HG03457 (cell line): ENCODE measurements at regions not wholly inside any gene's neighbourhood (a gene's known extent, or its start where the extent isn't known, plus 50 kb on each side); places are given as distances from the start of the nearest gene placed in this dataset.
"Not testable (repeated sequence)": the region's sequence is repeated elsewhere in the genome, so short reads cannot be mapped to it uniquely, and the experiment has no call there.

Experiments
- ATAC-seq: cut with Tn5 transposase; IDR thresholded peaks from one replicate; pipeline ENCODE4 v1.9.1; 2021; ENCODE audit warnings: moderate number of reproducible peaks; ENCODE audit not compliant: unreplicated experiment

DNA sequence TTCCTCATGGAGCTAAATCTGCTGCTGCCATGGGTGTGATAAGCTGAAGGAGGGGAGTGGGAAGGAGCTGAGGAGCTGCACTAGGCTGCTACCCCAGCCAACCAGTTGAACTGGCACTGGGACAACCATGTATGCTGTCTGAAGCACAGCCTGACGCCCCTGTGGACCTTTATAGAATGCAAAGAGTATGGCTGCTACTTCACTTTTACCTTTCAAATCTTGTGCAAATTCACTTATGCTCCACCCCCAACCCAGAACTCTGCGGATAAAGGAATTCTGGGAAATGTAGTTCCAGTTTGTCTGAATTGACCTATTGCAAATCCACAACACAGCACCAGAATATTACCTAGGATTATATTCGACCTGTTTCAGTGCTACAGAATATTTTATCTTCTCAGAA, 217.4 kb upstream of the SLC35B3 start:
- no peak for ATAC-seq

DNA sequence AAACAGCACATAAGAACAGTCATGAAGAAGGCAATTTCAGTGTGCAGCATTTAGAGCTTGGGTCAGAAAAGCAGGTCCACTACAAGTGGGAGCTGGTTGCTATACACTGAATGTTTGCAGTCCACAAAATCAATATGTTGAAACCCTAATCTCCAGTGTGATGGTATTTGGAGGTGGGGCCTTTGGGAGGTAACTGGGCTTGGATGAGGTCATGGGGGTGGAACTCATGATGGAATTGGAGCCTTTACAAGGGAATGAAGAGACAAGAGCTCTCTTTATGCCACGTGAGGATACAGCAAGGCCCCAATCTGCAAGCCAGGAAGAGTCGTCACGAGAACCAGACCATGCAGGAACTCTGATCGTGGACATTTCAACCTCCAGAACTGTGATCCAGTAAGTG, 216.7 kb upstream of the SLC35B3 start:
- ATAC-seq, result no peak

GRCh38 chr6:8645212-8645611, 209.9 kb upstream of the SLC35B3 start:
- ATAC-seq, result no peak

- no peak for ATAC-seq
These were observed 209.0 kb upstream of the SLC35B3 start for GRCh38 chr6:8644306-8644705.

DNA sequence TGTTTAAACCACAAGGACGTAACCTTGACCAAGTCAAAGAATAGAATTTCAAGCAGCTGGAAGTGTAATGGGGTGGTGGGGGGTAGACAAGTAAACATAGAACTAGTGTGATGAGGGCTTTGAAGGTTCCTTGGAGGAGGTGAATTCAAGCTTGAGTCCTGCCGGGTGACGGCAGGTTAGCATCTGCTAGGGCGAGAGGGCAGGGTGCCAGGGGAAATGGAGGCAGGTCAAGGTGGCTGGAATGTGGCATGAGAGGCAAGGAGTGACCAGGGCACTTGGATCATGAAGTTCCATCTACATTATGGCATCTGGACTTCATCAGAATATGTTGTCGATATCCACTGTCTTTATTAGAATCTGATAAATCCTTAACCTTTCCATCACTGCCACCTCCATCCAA, 207.5 kb upstream of the SLC35B3 start:
- no peak for ATAC-seq

- ATAC-seq, result no peak
These were observed 206.8 kb upstream of the SLC35B3 start for GRCh38 chr6:8642131-8642530.

GRCh38 chr6:8639928-8640649, 204.7 kb upstream of the SLC35B3 start:
- no peak for ATAC-seq

DNA sequence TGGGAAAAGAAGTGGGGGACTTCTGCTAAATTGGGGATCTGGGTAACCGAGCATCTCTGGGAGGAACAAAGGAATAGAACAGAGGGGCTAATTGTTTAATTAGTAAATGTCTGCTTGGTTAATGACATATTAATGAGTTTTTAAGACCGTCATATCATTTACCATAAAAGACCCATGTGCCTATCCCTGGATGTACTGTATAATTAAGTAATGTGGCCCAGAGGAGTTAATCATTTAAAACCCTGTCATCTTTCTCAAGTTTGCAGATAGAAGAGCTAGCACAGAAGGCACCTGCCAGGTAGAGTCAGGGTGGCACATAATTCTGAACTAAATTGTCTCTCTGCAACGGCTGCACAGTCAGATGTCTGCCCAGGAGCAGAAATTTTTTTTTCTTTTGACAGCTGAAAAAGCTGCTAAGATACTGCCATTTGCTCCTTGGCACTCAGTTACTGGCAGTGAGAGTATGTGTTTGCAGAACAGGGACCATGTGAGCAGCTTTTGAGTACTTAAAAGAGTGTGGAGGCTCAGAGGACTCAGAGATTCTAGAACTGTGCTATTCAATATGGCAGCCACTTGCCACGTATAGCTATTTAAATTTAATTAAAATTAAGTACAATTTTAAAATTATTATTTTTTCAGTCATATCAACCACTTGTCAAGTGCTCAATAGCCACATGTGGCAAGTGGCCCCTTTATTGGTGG, 202.7 kb upstream of the SLC35B3 start:
- no peak for ATAC-seq

DNA sequence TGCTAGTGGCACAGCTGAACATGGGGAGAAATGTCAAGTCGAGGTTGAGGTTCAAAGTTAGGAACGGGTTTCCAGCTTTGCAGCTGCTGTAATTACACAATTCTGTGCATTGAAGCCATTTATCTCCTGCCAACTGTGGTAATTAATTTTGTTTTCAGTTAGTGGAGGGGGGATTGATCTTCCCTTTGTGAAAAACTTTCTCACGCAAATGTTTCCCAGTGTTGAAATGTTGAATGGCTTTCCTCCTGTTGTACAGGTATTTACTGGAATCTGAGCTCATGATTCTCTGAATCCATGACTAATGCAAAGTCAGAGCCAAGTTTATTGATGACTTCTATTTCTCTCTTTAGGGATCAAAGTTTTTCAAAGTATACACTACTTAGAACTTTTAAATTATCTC, 198.4 kb upstream of the SLC35B3 start:
- no peak for ATAC-seq

GRCh38 chr6:8628736-8629135, 193.4 kb upstream of the SLC35B3 start:
- no peak for ATAC-seq

DNA sequence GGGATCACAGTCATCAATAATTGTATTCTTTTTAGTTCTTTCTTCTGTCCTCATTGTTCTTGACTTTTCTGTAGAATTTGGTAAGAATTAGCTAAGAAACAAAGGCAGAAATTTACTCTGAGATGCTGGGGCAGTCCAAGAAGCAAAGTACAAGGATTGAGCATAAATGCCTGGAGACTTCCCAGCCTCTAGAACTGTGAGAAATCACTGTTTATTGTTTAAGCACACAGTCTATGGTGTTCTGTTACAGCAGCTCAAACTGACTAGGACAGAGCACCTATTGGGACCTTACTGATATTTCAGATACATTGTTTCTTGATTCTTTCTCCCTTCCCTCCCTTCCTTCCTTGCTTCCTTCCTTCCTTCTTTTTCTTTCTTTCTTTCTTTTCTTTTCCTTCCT, 192.7 kb upstream of the SLC35B3 start:
- ATAC-seq, result no peak

DNA sequence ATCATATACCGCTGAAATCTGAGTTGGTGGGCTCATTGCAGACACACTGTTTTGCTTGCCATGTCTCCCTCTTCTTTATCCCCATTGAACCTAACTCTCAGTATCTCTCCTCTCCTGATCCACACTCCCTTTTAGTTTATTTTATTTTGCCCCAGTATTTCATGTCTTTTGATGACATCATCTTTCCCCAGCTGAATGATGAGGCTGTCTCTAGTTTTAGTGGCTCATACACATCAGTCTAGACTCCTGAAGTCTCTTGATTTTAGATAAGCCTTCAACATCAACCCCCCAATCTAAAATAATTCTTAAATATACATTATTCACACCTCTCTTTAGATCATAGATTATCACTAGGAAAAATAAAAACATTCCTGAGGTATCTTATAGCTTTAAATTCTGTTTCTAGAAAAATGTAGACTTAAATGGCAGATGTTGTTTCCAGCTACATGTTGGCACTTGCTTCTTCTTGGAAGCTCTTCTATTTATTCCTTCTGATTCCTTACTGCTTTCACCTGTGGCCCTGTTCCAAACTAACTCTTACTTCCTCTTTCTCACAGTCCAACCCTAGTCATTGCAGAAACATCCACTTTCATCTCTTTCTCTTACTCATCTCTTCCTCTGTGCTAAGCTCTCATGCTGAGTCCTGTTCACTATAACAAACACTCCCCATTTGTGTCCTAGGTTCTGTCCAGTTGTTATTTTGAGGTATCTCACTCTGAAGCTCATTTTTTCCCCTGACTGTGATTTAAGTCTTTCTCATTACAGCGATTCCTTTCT, 191.9 kb upstream of the SLC35B3 start:
- no peak for ATAC-seq

- ATAC-seq, result no peak
These were observed 189.3 kb upstream of the SLC35B3 start for GRCh38 chr6:8624665-8625064.

DNA sequence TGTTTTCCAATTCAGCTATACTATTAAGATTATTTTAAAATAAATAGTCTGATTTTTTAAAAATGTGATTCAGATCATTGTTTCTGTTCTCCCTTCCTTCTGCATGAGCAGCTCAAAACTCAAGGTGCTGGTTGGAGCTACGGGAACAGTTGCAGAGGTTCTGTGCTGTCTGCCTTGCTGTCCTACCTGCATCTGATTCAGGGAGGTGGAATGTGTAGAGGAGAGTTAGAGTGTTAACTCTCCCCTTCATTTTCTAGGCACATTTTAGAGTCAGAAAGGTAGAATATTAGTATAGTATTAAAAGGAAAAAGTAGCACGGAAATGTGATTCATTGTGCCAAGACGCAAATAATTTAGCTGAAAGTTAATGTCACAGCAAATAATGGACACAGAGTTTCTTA, 188.1 kb upstream of the SLC35B3 start:
- ATAC-seq, result no peak

GRCh38 chr6:8619853-8620252, 184.5 kb upstream of the SLC35B3 start:
- no peak for ATAC-seq

GRCh38 chr6:8619408-8619807, 184.1 kb upstream of the SLC35B3 start:
- ATAC-seq, result not testable (repeated sequence)

DNA sequence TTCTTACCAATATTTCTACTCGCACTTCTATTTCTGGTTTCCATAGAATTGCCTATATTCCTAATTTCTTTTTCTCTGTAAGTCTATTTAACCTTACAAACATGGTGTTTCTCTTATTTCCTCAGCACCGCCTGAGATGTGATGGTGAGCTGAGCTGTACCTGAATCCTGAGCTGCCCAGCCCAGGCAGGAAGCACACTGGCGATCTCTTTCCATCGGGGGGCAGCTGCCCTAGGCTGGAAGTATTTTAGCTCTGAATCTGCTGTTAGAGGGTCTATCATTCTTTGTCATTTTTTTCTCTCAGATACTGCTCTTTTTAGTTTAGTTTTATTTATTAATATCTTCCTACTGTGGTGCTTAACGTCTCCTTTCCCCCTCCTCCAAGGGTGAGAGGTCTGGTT, 173.4 kb upstream of the SLC35B3 start:
- no peak for ATAC-seq

- ATAC-seq, result no peak
These were observed 154.8 kb upstream of the SLC35B3 start for GRCh38 chr6:8589941-8590729.

DNA sequence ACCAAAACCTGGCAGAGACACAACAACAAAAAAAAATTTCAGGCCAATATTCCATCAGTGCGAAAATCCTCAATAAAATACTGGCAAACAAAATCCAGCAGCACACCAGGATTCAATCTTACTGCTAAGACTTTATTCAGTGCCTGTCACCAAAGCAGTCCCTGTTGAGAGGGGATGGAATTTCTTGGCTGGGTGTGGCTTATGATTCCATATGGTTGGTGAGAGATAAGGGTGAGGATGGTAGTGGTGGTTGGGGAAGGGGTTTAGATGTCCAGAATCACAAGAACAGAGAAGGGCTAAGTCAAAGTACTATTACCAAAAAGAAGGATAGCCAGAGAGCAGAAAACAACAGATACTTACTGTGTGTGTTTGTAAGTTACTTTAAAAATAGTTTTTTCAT, 152.8 kb upstream of the SLC35B3 start:
- ATAC-seq, result no peak

- no peak for ATAC-seq
These were observed 147.9 kb upstream of the SLC35B3 start for GRCh38 chr6:8583291-8583690.

DNA sequence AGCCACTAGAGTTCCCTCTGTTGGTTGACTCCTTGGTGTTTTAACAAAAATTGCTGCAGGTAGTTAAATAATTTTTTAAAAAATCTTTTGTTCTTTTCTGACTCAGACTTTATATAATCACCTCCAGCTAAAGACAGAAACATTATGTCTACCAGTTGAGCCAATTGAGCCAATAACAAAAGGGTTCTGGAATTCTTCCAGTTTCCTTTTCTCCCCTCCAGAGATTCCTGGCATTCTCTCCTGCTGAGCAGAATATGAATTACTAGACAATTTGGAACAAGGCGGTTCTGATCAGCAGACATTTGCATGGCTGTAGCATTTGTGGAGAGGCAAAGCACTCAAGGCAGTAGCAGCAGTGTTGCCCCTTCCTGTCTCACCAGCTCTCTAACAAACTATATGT, 144.0 kb upstream of the SLC35B3 start:
- no peak for ATAC-seq
